Smooth muscle cell (in vitro differentiated cells): ENCODE measurements at regions not wholly inside any gene's neighbourhood (a gene's known extent, or its start where the extent isn't known, plus 50 kb on each side); places are given as distances from the start of the nearest gene placed in this dataset.

Experiments
- DNase-seq: peaks from one replicate; lab custom pipeline; 2025; ENCODE audit not compliant: unreplicated experiment; lab: John Stamatoyannopoulos, UW
- H2AFZ ChIP-seq: fragments of 200-600 bp; sonication (generic); 2 replicates; pipeline ENCODE4 v1.6.0; 2016; ENCODE audit warnings: antibody characterized with exemption, low read depth, mild to moderate bottlenecking
- H3F3A ChIP-seq: fragments of 200-600 bp; sonication (generic); 2 replicates; pipeline ENCODE4 v1.6.0; 2017; ENCODE audit warnings: antibody characterized with exemption, low read depth
- H3K27ac ChIP-seq: fragments of 200-600 bp; sonication (generic); 2 replicates; pipeline ENCODE4 v1.5.1; 2016; ENCODE audit warnings: low read depth, mild to moderate bottlenecking
- H3K27me3 ChIP-seq: fragments of 200-600 bp; sonication (generic); 2 replicates; pipeline ENCODE4 v1.6.1; 2016; ENCODE audit warnings: low read depth, mild to moderate bottlenecking
- H3K36me3 ChIP-seq: fragments of 200-600 bp; sonication (generic); 2 replicates; pipeline ENCODE4 v1.5.1; 2016; ENCODE audit warnings: low read depth
- H3K4me1 ChIP-seq: fragments of 200-600 bp; sonication (generic); 2 replicates; pipeline ENCODE4 v1.5.1; 2016; ENCODE audit warnings: low read depth
- H3K4me2 ChIP-seq: fragments of 200-600 bp; sonication (generic); 2 replicates; pipeline ENCODE4 v1.6.0; 2016; ENCODE audit warnings: mild to moderate bottlenecking
- H3K4me3 ChIP-seq: fragments of 200-600 bp; sonication (generic); 2 replicates; pipeline ENCODE4 v1.5.1; 2016; ENCODE audit warnings: mild to moderate bottlenecking
- H3K79me2 ChIP-seq: fragments of 200-600 bp; sonication (generic); 2 replicates; pipeline ENCODE4 v1.6.0; 2016; ENCODE audit warnings: low read depth, mild to moderate bottlenecking
- H3K9ac ChIP-seq: fragments of 200-600 bp; sonication (generic); 2 replicates; pipeline ENCODE4 v1.6.0; 2016; ENCODE audit warnings: low read depth
- H3K9me3 ChIP-seq: fragments of 200-600 bp; sonication (generic); replicated peaks from 2 replicates; pipeline ENCODE4 v1.5.1; 2016; ENCODE audit warnings: low read depth
- H4K20me1 ChIP-seq: fragments of 200-600 bp; sonication (generic); 2 replicates; pipeline ENCODE4 v1.6.0; 2016; ENCODE audit warnings: low read depth
- CTCF ChIP-seq: fragments of 200-600 bp; sonication (generic); IDR thresholded peaks from 2 replicates; pipeline ENCODE4 v1.5.1; 2017; ENCODE audit warnings: borderline replicate concordance, mild to moderate bottlenecking, antibody characterized with exemption; ENCODE audit not compliant: insufficient read depth, poor library complexity, severe bottlenecking
- WGBS: methylation state at CpG from one replicate; pipeline ENCODE4 v1.1.7; 2016; ENCODE audit warnings: low lambda C conversion rate; 5-methylcytosine and 5-hydroxymethylcytosine counted together

- Histone ChIP-seq H4K20me1 (no peaks in the 10 kb centered on the region), H3K4me1 (no peaks in the 10 kb centered on the region), H3K36me3 (no peaks in the 10 kb centered on the region), H3K79me2 (no peaks in the 10 kb centered on the region), H2AFZ (no peak overlapping the region), H3K9me3 (no peaks in the 10 kb centered on the region), H3K9ac (no peak overlapping the region), H3K27ac (no peak overlapping the region), H3F3A (no peaks in the 10 kb centered on the region), H3K27me3 (no peaks in the 10 kb centered on the region), H3K4me2 (no peak overlapping the region), H3K4me3 (no peak overlapping the region)
- no peak for DNase-seq
- 84% methylated on average over 1 of the region's 1 CpG for WGBS
- TF ChIP-seq CTCF: no peak
Observed at GRCh38 chr5:165594693-165595092, 2089.3 kb downstream of the MAT2B start.

GRCh38 chr5:165602529-165602928, 2097.1 kb downstream of the MAT2B start:
- no peak overlapping the region for H3K4me3 ChIP-seq
- no peak overlapping the region for H3K27ac ChIP-seq
- no peak overlapping the region for H3K4me2 ChIP-seq
- WGBS: 87% methylated on average over 8 of the region's 8 CpGs
- no peaks in the 10 kb centered on the region for H3K27me3 ChIP-seq
- H2AFZ ChIP-seq: no peak overlapping the region
- H3K9me3 ChIP-seq: no peaks in the 10 kb centered on the region
- DNase-seq: no peak
- no peak for TF ChIP-seq CTCF
- H3K4me1 ChIP-seq: no peaks in the 10 kb centered on the region
- no peaks in the 10 kb centered on the region for H4K20me1 ChIP-seq
- no peaks in the 10 kb centered on the region for H3K36me3 ChIP-seq
- no peaks in the 10 kb centered on the region for H3F3A ChIP-seq
- H3K9ac ChIP-seq: no peak overlapping the region
- no peaks in the 10 kb centered on the region for H3K79me2 ChIP-seq

DNA sequence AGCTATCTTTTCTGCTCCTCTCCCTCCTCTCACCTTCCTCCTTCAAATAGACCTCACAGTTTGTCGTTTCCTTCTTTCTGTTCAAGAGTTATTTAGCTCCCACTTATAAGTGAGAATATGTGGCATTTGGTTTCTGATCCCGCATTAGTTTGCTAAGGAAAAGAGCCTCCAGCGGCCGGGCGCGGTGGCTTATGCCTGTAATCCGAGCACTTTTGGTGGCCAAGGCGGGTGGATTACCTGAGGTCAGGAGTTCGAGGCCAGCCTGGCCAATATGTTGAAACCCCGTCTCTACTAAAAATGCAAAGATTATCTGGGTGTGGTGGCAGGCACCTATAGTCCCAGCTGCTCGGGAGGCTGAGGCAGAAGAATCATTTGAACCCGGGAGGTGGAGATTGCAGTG, 2101.6 kb downstream of the MAT2B start:
- DNase-seq: no peak
- no peak for TF ChIP-seq CTCF
- H4K20me1 ChIP-seq: no peaks in the 10 kb centered on the region
- no peaks in the 10 kb centered on the region for H3K9me3 ChIP-seq
- H3K4me2 ChIP-seq: no peak overlapping the region
- WGBS: 95% methylated on average over 12 of the region's 12 CpGs
- H3K4me3 ChIP-seq: no peak overlapping the region
- no peaks in the 10 kb centered on the region for H3K36me3 ChIP-seq
- no peaks in the 10 kb centered on the region for H3K4me1 ChIP-seq
- H3K9ac ChIP-seq: no peak overlapping the region
- H2AFZ ChIP-seq: no peak overlapping the region
- H3K27me3 ChIP-seq: no peaks in the 10 kb centered on the region
- no peaks in the 10 kb centered on the region for H3F3A ChIP-seq
- H3K27ac ChIP-seq: no peak overlapping the region
- H3K79me2 ChIP-seq: no peaks in the 10 kb centered on the region

DNA sequence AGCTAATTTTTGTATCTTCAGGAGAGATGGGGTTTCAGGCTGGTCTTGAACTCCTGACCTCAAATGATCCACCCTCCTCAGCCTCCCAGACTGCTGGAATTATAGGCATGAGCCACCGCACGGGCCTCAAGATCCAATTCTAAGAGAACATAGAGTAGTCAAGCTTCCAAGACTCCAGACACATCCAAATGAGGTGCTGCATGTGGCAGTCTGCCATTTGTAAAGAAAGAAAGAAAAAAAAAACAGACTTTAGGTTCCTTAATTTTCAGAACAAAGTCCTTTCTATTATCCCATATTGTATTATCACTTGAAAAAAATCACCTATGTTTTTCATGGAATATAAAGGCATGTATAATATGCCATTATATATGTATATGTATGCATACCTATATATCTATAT, 2104.5 kb downstream of the MAT2B start:
- Histone ChIP-seq H3K4me3 (no peak overlapping the region), H3K27ac (no peak overlapping the region), H3K79me2 (no peaks in the 10 kb centered on the region), H3K9ac (no peak overlapping the region), H2AFZ (no peak overlapping the region), H3K27me3 (no peaks in the 10 kb centered on the region), H3K4me2 (no peak overlapping the region), H3K4me1 (no peaks in the 10 kb centered on the region), H3K36me3 (no peaks in the 10 kb centered on the region), H3F3A (no peaks in the 10 kb centered on the region), H3K9me3 (no peaks in the 10 kb centered on the region), H4K20me1 (no peaks in the 10 kb centered on the region)
- TF ChIP-seq CTCF: no peak
- WGBS: 98% methylated on average over 2 of the region's 2 CpGs
- no peak for DNase-seq
